AML-193 (cell line): ENCODE measurements at regions not wholly inside any gene's neighbourhood (a gene's known extent, or its start where the extent isn't known, plus 50 kb on each side); places are given as distances from the start of the nearest gene placed in this dataset.

Source experiments
- DNase-seq, 2 experiments: peaks; one replicate each; lab custom pipeline; 2025; lab: John Stamatoyannopoulos, UW

DNA sequence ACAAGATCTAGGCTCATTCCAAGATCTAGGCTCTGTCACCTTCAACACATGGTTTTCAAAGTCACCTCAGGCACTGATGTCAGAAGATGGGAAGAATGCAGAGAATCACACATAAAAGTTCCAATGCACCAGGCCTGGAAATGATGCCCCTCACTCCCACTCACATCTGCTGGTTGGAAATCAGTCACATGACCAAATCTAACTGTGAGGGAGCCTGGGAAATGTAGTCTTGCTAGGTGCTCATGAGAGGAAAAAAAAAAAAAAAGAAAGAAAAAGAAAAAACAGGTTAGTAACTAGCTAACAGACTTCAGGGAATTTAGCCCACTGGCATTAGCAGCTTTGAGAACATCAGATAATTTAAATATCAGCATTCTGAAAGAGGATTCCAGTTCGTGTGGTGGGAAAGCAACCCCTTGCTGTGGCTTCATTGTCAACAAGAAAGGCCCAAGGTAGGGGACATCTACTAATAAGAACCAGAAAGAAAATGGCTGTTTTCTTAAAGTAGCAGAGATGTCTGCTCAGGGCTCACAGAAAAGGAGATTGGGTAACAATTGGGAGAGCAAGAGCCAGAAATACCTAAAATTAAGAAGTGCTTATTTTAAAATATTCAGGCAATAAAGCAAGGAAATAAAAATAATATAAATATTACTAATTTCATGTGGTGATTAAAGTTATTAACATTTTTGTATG, 614.3 kb downstream of the ACTL7B start:
- no peak for DNase-seq

DNA sequence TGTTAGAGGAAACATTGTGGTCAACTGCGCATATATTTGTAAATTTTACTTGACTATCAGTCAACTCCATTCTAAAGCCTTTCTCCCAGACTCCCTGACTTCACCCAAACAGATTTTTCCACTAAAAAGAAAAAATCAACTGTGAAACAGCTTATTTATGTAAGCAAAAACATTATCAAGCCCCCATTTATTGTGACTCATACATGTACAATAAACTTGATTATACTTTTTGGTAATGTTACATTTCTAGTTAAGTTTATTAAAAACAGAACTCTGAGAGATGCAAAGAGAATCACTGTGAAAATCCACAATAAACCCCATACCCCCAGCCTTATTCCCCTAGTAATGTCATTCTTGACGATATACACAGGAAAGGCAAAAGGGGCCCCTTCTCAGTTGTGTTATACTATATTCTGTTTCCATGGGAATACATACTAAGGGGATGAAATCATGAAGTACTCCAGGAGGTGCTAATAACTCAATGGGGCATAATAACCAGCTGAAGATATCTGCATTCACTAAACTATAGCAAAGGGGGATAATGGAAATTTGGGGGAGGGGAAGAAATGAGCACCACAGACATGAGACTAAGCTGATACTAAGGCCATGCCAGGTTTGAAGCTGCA, 616.0 kb downstream of the ACTL7B start:
- DNase-seq: no peak

DNA sequence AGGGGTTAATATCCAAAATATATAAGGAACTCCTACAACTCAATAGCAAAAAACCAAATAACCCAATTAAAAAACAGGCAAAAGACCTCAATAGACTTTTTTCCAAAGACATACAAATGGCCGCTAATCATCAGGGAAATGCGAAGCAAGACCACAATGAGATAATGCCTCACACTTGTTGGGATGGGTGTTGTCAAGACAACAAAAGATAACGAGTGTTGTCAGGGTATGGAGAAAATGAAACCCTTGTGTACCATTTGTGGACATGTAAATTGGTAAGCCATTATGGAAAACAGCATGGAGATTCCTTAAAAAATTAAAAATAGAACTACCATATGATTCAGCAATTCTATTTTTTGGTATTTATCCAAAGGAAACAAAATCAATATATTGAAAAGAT, 620.2 kb downstream of the ACTL7B start:
- DNase-seq: no peak

DNA sequence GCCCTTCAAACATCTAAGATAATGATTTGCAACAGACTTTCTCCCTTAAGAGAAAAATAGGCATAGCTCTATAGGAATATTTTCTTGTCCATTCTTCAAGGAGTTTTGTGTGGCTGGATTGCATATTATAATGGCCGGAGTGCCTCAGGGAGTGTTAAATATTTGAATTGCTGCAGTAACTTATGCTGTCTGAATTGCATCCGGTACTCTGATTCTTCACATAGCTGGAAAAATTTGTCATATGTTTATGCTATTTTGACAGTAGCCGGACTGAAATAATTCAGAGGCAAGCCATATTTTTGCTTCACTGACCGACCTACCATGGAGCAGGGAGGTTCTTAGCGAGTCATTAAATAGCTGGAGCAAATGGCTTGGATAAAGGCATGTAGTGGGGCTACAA, 621.0 kb downstream of the ACTL7B start:
- no peak for DNase-seq

DNA sequence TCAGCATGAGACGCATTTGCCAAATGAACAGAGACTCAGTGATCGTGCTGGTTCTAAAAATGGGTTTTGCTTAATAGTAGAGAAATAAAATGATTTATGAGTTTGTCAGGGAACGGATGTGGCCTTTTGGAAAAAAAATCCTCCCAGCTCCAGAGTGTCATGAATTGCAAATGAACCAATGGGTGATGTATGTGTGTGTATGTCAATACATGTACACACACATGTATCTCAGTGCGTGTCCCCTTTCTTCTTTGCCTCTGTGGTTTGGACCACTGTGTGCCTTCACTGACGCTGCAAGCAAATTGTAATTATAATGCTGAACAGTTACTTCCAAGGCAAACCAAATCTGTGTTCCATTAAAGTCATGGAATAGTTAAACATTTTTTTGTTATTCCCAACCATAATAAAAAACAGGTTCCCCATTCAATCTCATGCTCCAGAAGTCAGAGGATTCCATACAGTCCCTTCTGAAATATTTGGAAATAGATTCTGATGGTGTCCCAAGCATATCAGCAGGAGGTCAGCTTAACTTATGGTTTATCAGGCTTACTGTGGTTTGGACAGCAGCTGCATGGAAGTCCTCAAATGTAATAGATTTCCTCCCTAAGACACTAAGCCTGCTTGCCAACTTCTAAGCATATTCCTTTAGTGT, 630.5 kb downstream of the ACTL7B start:
- DNase-seq: no peak

DNA sequence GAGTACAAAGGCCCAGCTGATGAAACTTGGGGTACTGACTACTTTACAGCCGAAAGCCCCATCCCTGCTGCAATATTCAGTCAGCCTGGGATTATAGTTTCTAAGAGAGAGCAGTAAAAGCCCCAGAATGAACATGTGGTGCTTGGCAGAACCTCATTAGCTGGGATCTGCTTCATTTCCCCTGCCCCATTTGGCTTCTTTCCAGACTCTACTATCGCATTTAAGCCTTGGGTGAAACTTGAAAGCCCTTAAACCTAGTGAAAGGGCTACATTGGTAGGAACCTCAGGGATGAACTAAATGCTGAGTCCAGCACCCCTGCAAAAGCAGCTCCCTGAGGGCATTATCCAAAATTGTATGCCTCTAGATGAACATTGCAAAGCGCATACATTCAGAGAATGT, 631.1 kb downstream of the ACTL7B start:
- DNase-seq: no peak

DNA sequence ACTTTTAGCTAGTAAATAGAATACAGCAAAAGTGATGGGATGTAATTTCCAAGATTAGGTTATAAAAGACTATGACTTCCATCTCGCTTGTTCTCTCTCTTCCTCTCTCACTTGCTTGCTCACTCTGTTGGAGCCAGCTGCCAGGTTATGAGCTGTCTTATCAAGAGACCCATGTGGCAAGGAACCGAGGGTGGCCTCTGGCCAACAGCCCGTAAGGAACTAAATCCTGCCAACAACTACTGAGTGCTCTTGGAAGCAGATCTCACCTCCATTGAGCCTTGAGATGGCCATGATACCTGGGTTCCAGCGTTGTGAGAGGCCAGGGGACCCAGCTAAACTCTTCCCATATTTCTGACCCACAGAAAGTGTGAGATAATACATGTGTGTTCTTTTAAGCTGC, 636.1 kb downstream of the ACTL7B start:
- no peak for DNase-seq

DNA sequence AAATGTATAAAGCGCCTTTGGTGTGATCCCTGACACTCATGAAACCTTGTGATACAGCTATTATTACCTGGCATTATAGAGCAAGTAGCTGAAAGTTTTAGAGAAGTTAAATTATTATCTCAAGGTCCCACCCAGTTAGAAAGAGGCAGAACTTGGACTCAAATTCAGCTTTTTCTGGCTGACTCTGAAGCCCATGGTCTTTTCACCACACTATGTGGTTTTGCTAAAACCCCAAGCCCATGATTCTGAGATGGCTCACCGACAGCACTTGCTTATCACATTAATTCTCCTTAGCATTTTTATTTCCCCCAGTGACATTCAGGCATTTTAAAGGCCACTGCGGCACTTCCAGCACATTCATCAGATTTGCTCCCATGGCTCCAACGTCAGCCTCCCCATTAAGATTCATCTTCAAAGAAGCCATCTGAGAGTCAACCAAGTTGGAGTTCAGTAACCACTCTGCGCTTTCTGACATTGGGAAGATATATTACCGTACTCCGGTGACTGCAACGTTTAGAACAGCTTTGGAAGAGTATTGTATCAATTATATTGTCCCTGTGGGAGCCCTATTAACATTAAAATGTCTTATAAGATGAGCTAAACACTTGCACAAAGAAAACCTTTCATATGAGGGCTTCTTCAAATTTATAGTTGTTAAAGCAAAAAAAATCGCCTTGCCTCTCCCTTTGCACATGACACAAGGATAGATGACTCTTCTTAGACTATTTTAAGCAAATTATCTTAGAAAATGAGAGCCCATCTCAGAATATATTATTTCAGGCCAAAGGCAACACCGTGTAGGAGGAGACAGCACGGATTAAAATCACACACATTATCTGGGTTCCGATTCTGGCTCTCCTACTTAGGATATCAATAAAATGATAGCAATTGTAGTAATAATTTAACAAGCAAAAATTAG, 638.1 kb downstream of the ACTL7B start:
- DNase-seq: no peak

DNA sequence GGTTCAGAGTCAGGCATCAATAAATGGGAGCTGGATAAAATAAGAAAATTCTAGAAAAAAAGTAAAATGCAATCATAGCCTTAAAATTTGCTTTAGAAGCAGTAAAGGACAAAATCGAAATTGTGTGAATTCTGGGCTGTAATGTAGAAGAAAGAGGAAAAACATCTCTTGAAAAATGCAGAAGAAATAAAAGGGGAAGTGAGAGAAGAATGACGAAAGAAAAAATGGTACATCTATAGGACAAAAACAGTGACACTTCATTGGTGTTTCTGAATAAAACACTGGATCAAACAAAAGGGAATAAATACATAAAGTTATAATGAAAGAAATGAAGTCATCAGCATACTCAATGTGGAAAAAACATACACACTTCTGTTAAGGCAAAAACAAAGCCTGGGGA, 642.3 kb downstream of the ACTL7B start:
- no peak for DNase-seq

DNA sequence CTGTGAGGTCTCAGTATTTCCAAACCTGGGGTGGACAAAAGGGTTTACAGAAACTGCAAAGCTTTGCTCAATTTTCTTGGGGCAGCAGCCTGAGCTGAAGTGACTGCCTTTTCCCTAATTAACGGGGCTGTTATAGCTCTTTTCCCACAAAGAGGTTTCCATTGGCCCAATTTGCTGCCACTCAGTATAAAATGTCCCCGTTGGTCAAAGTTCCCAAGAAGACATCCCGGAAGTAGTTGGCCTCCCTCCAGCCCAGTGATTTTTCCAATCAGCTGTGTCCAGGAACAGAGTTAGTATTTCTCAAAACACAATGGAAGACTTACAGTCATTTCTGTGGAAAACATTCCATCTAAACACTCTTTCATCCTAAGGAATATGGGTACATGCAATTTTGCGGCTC, 643.6 kb downstream of the ACTL7B start:
- DNase-seq: no peak

DNA sequence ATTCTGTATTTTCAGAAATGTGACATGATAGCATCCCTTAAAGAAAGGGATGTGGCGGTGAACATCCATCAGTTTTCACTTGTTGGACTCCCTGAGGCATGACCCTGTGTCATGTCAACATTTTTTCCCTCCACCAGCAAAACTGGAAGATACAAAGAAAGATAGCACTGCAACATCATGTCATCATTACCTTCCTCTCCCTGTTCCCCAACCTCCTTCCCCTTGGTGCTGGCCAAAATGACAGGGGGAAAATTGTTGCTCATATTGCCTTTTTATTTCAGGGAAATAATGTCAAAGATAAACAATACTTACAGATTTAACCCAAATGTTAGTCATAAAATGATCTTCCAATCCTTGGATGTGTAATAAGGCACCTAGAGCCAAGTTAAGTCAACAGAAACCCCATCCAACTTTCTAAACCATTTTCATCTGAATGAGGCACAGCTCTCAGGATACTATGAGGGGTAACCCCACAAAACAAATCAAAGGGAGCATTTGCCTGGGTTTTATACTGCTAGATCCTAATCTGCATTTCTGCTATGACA, 644.3 kb downstream of the ACTL7B start:
- DNase-seq: no peak

DNA sequence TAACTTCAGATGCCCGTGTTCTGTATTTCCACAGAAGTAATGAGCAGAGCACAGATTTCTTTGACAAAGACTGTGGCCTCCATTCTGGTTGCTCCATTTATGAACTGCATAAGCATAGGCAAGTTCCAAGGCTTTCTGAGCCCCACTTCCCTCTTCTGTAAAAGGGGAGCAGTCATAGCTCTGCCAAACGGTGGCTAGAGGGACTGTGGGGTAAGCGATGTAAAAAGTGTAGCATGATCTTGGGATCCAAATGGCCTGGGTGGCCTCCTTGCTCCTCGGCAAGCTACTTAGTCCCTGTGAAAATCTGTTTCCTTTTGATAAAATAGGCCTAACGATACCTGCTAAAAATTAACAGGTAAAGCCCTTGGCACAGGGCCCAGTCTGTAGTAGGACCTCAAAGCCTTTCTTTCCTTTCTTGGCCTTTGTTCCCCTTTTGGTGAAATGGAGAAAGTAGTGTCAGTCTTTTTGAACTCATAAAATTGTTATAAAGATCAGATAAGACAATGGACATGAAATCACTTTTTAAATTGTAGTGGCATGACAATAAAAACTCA, 646.6 kb downstream of the ACTL7B start:
- no peak for DNase-seq

DNA sequence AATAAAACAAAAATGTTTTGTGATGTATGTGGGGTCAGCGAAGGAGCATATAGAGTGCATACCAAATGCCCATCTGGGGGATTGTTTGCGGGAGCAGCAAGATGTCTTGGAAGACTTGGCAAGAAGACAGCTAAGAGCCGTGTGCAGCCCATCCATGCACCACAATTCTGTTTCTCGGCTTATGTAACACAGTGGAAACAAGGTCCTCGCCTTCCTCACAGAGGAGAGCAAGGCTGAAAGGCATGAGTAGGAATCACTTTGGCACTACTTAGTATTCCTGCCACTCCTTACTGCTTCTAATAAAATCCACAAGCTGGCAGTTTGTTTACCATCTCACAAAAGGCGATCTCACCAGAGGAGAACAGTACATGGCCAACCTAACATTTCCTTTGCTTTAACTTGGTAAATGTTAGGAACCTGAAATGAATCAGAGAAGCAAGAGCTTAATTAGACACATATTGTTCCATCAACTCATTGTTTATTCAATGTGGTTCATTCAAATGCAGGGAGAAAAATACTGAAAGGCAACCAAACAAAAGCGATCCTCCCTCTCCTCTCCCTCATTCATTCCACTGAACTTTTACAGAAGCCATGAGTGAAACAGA, 648.1 kb downstream of the ACTL7B start:
- no peak for DNase-seq

DNA sequence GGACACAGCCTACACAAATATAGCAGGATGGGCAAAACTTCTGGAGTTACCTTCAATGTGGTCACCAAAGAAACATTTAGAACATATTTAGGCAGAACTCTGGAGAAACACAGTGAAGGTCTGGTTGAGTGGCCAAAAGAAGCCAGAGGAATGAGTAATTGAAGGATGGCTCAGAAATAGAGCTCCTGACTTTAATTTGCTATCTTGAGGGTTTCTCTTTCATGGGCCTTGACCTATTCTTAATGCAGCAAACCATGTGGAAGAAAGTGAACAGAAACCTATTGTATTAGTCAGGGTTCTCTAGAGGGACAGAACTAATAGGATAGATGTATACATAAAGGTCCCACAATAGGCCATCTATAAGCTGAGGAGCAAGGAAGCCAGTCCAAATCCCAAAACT, 650.5 kb downstream of the ACTL7B start:
- no peak for DNase-seq

DNA sequence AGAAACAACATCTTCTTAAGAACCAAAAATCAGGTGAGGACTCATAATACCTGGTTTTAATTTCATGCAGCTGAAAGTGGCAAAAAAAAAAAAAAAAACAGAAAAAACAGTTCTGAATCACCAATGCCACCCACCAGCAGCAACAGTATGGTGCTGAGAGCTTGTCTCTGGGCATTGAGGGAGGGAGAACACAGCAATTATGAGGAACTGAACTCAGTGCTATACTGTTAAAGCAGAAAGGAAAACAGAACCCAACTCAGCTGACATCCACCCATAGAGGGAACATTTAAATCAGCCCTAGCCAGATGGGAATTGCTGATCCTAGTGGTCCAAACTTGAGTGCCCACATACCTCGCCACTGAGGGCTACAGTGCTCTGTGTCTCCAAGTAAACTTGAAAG, 657.9 kb downstream of the ACTL7B start:
- no peak for DNase-seq

DNA sequence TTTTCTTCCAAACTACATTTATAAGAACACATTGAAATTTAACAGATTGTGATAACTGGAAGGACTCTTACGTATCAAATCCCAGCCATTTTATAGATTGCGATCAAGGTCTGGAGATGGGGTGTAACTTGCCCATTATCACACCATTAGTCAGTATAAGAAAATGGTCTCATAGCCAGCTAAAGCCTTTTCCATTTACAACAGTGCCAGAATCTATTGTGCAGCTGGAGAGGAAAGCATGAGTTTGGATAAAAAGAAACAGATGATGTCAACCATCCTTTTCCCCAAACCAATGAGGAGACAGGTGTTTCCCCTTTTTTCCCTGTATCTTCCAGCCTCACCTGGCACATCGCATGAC, 658.8 kb downstream of the ACTL7B start:
- DNase-seq: no peak

DNA sequence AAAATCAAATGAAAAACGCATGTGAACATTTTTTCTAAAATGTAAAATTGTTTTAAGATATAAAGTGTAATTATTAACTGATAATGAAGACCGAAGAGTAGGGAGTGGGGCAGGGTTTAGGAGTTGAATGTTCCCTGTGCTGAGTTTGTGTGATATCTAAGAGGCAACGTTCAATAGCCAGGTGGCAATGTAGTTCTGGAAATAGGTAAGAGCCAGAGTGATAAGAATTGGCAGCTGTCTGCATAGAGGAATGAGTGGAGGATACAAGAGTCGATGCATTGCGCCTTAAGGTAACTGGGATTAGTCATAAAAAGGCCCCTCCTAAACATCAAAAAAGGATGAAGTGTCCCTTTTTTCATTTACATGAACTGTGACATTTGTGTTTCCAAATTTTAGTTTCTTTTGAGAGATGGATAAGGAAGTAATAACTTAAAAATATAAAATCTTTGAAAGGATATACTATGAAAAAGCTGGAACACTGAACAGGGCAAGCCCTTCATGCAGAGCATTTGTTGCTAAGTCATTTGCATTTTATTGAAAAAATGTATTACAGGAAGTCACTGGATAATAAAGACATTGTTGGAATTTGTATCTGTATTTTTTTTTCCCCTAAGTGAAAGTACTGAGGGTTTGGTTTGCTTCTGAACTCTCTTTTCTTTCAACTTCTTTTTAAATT, 659.3 kb downstream of the ACTL7B start:
- no peak for DNase-seq

DNA sequence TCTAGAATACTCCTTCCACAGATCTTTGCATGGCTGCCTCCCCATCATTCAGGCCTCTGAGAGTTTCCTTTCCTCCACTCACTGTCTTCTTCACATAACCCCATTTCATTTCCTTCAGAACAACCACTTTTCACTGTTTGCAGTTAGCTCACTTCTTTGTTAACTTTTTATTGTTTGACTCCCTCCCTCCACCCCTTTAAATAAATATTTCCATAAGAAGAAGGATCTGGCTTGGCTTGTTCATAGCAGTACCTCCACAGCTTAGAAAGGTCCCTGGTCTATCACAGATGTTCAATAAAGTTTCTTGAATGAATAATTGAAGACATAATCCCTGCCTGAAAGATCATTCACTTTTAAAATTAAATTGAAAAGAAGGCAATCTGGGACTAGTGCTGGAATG, 661.6 kb downstream of the ACTL7B start:
- no peak for DNase-seq

DNA sequence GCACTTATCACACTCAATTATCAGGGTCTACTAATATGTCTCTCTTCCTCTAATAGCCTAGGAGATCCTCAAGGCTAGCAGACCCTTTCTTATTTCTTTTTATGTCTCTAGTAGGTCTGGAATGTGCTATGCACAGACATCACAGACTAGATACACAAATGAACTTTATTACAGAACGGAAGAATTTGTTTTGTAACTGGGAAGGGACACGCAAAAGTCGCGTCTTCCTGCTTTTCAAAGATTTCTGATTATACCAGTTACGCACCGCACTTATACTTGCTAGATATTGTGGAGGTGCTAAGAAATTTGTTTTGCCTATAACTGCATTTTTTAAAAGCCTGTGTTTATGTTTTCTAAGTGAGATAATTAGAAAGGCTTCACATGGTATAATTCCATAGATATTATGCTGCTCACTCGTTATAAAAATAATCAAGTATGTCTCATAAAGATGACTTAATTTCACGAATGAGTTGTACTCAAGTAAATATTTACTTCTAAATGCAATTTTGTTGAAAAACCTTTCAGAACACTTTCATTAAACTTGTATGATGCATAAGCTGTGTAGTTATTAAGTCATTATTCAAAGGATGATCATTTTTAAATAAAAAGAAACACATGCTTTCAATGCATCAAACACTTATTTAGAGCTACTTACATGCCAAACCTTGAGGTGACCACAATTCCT, 662.6 kb downstream of the ACTL7B start:
- no peak for DNase-seq

DNA sequence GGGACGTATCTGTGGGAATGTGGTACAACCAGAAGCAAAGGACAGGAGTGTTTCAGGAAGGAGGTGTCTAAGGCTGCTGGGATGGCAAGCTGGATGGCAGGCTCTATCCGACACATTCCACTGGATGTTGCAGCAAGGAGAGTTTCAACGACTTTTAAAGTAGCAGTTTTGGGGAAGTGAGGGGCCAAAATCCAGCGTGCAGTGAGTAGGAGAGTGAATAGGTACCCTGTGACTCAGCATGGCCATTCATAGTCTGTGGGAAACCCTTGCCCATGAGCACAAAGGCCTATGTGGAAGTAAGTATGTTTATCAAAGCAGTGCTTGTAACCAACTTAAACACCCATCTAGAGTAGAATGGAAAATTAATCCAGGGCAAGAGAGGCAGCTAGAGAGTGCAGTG, 664.7 kb downstream of the ACTL7B start:
- DNase-seq: no peak
